ACHN (cell line): ENCODE measurements at regions not wholly inside any gene's neighbourhood (a gene's known extent, or its start where the extent isn't known, plus 50 kb on each side); places are given as distances from the start of the nearest gene placed in this dataset.

Source experiments
- DNase-seq: peaks from one replicate; pipeline ENCODE4 v3.0.0-alpha.2; 2015
- in situ Hi-C: cut with HindIII; loops from 2 replicates; pipeline ENCODE4 v1.10.0; 2017; ENCODE audit warnings: low sequenced_read_pairs, low pct_ligation_motif_present, low pct_unique_long_range_greater_than_20kb

DNA sequence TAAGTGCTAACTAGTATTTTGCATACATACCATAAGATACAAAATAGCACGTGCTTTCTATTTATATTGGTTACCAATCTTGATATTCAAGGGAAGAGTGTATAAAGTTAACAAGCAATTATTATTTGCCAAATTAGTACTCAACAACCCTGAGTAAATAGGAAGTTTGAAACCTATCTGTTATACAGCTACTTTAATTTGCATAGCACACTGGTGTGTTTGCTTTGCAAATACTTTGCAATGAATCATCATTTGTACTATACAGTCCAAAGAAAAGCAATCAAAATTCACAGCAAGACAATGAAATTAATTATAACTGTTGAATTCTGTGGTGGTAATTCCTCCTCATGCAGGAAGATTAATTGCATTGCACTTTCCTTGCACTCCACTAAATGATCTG lies 469.1 kb downstream of the PRKD1 start:
- DNase-seq = no peak
- in situ Hi-C loops = no loop called here

DNA sequence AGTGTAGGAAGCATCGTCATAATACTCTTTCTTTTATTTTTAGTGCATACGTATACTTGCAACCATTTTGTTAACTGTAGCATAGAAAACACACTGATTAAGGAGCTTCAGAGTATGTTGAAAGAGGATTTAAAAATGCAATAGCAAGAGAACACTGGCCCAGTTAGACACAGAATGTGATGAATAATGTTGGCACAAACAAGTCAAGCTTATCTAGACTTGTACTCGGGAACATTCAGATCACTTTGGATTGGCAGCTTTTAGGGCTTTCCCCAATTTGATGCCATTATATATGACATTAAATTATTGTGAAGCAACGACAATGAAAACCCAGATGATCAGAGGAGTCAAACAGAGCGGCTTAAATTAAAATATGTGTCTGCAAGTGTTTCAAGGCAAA lies 468.1 kb downstream of the PRKD1 start:
- in situ Hi-C loops = no loop called here
- DNase-seq = no peak

- in situ Hi-C loops = no loop called here
- DNase-seq = no peak
Observed at GRCh38 chr14:29459969-29460560, 467.6 kb downstream of the PRKD1 start.

- DNase-seq = no peak
- in situ Hi-C loops = no loop called here
Observed at GRCh38 chr14:29461101-29461500, 466.5 kb downstream of the PRKD1 start.

GRCh38 chr14:29461506-29461905 lies 466.1 kb downstream of the PRKD1 start:
- DNase-seq = no peak
- in situ Hi-C loops = no loop called here

DNA sequence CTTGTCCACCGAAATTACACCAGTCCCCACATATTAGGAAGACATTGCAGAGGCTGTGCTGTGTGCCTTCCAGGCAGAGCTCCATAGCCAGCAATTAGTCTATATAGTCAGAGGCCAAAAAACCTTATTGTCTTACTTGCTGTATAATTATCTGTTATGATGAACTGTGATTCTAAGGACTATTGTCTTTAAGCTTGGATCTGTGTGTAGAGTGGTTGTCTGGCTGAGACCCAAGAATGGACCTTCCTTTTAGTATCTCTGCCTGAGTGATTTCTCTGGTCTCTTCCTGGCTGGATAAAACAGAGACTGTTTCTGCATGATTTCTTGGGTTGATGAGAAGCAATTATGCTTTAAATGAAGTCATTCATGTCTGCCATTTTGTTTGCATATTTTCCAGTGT lies 465.3 kb downstream of the PRKD1 start:
- DNase-seq = no peak
- in situ Hi-C loops = no loop called here

DNA sequence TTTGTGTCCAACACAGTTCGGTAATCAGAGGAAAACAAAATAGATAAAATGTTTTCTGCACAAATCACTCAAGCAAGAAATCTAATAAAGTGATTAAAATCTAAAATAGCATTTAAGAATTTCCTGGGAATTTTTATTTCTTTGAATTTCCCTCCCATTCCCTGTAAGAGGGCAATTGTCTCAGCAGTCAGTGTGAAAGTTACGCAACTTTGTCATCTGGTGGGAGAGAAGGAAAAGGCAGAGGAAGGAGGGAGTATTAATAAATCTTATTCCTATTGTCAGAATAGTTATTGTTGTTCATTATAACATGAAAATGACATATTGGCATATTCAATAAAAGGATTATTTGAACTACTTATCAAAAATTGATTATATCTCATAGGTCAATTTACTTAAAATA lies 464.9 kb downstream of the PRKD1 start:
- in situ Hi-C loops = no loop called here
- no peak for DNase-seq

GRCh38 chr14:29463727-29464395 lies 463.8 kb downstream of the PRKD1 start:
- in situ Hi-C loops = no loop called here
- DNase-seq = no peak

- DNase-seq = no peak
- in situ Hi-C loops = no loop called here
Observed at GRCh38 chr14:29465095-29465494, 462.6 kb downstream of the PRKD1 start.

DNA sequence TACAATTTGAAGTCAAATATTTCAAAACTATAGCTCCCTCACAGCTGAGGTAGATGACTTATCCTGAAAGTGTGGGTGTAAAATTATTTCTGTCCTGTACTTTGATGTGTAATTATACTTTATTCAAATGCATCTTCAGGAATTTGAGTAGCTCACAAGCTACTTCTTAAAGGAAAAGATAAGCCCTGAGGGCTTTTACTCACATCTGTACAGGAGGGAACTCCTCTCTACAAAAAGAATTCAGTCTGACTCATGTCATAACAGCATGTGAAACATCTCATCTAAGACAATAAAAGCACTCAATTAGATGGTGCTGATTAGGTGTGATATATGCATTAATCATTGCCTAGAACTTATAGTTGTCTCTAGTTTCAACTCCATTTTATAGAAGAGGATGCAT lies 452.0 kb downstream of the PRKD1 start:
- DNase-seq = no peak
- in situ Hi-C loops = no loop called here

DNA sequence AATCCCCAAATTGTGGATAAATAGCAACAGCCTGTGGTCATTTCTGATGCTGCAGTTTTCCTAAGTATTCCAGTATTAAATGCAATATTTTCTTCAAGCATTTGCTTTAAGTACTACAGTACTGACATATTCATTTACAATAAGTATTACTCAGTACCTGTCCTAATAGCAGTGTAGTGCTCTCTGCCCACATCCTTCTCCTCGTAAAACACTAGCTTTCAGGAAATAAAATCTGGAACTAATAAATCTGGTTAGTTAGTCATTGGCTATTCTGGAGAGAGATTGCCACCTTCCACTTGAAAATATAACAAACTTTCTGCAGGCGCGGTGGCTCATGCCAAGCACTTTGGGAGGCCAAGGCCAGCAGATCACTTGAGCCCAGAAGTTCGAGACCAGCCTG lies 441.5 kb downstream of the PRKD1 start:
- DNase-seq = no peak
- in situ Hi-C loops = no loop called here

DNA sequence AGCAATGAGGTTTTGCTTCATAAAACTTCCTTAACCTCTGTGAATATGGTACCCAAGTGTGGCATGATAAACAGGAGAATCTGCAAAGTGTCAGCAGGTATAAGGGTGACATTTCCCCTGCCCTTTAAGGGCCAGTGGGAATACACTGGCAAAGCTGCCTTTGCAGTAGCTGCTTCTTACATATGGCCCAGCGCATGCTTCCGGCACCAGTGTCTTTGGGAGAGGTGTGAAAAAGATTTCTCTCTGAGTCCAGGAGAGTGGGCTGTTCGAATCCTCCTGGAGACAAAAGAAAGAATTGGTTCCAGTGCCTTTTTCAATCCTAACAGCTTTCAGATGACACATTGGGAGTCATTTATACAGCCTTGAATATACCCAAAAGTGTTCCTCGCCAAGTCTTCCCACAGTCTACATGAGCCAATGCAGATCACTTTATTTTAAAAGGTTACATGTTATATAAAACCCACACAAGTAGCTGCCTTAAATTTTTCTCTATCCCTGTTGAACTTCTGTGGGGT lies 437.7 kb downstream of the PRKD1 start:
- in situ Hi-C loops = no loop called here
- DNase-seq = no peak

DNA sequence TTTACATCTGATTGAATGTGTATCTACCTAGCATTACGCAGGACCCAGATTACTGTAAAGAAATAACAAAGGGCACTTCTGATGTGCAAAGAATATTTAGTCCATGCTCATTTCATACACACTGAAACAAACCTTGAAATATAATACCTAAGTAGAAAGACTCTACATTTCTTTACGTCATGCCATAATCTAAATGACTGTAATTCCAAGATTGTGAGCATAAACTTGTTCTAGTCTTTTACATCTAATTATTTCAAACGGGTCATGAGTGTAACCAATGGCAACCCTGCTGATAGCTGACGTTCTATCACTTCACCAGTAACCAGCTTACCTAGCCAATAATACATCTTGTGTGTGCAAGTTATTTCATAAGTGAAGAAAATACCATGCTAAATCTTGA lies 433.8 kb downstream of the PRKD1 start:
- in situ Hi-C loops = no loop called here
- no peak for DNase-seq

GRCh38 chr14:29494312-29494711 lies 433.3 kb downstream of the PRKD1 start:
- in situ Hi-C loops = no loop called here
- DNase-seq = no peak

DNA sequence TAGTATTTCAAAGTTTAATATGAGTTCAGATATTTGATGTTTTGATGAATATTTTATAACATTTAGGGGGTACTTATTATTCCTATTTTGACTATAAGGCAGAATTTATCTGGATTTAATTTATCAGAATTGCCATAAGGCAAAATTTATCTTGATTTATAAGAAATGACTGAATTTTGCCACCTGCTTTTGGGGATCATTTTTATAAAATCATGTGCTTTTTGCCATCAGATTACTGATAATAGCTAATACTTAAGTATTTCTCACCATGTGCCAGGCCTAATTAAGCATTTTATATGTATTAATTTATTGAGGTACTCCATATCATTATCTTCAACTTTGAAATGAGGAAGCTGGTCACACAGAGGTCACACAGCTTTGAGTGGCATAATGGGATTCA lies 423.7 kb downstream of the PRKD1 start:
- in situ Hi-C loops = no loop called here
- no peak for DNase-seq

DNA sequence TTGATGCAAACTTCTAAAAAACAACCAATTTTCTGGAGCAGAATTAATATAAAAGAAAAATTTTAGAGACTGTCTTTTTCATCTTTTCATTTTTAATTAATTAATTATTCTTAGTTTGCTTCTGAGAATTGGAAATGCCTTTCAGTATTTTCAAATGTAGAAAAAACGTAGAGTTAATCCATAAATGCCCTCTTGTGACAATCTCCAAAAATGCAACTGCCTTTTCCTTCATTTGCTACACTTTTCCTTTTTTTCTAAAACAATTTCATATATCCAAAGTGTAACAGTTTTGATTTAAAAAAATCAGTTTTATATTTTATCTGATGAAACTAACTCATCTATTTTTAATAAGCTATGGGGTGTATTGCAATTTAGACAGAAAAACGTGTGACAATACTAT lies 409.3 kb downstream of the PRKD1 start:
- DNase-seq = no peak
- in situ Hi-C loops = no loop called here

DNA sequence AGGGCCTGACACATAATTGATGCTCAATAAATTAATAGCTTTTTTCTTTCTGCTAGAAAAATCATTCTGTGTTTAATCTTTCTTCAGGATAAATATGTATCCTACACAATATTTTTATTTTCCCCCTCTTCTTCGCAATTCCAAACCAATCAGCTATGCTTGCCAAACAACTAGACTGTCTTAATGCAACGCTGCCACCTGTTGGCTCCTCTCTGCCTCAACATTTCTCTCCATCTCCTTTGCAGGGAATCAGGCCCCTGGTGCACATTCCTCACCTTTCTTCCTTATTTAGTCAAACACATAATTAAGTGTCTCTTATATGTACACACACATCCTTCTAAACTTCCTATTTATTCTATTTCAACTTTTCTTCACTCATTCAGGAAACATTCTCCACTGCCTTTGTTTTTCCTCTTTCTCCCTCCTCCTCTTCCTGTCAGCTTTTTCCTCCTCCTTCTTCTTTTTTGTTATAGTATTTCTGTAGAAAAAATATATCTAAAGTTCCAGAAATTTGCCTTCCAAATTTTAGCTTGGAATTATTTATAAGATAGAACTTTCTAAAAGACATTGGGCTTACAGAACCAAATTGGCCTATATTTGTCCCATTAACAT lies 406.0 kb downstream of the PRKD1 start:
- peak; percentile 11 for DNase-seq
- in situ Hi-C loops = no loop called here
